ENCODE measurements at regions not wholly inside any gene's neighbourhood (a gene's known extent, or its start where the extent isn't known, plus 50 kb on each side); places are given as distances from the start of the nearest gene placed in this dataset.

- Histone ChIP-seq H3K9me3 (peaks cover 0 to 5% of the 10 kb centered on the region in 2 donors), H3K36me3 (no peaks in the 10 kb centered on the region), H3K27ac (no peak overlapping the region), H3K4me1 (no peaks in the 10 kb centered on the region), H3K4me3 (no peak overlapping the region), H3K27me3 (no peaks in the 10 kb centered on the region)
- intact Hi-C loops (cut with DNase I; ENCODE audit: low total_unique reads) = no loop called here
- TF ChIP-seq POLR2A (IDR thresholded peaks at IDR 0.05) (no peak), CTCF (IDR thresholded peaks at IDR 0.05) (no peak)
- no peak for DNase-seq
These were observed 157.2 kb downstream of the SEC14L1 start for GRCh38 chr17:77297693-77298666.

- Histone ChIP-seq H3K27ac (no peak overlapping the region), H3K27me3 (no peaks in the 10 kb centered on the region), H3K9me3 (peaks cover 0 to 5% of the 10 kb centered on the region in 2 donors), H3K36me3 (no peaks in the 10 kb centered on the region), H3K4me3 (no peak overlapping the region), H3K4me1 (no peaks in the 10 kb centered on the region)
- intact Hi-C loops (cut with DNase I; ENCODE audit: low total_unique reads) = no loop called here
- DNase-seq = no peak
- TF ChIP-seq POLR2A (IDR thresholded peaks at IDR 0.05) = no peak
- TF ChIP-seq CTCF (IDR thresholded peaks at IDR 0.05) = no peak
These were observed 158.0 kb downstream of the SEC14L1 start for GRCh38 chr17:77298811-77299210.

GRCh38 chr17:77299256-77300015 is 158.7 kb downstream of the SEC14L1 start:
- Histone ChIP-seq H3K9me3 (peaks cover 0 to 5% of the 10 kb centered on the region in 2 donors), H3K4me3 (no peak overlapping the region), H3K36me3 (no peaks in the 10 kb centered on the region), H3K4me1 (no peaks in the 10 kb centered on the region), H3K27ac (no peak overlapping the region), H3K27me3 (no peaks in the 10 kb centered on the region)
- intact Hi-C loops (cut with DNase I; ENCODE audit: low total_unique reads) = no loop called here
- no peak for TF ChIP-seq POLR2A (IDR thresholded peaks at IDR 0.05)
- no peak for TF ChIP-seq CTCF (IDR thresholded peaks at IDR 0.05)
- DNase-seq = no peak

GRCh38 chr17:77300016-77300686 is 159.4 kb downstream of the SEC14L1 start:
- H3K4me3 ChIP-seq = no peak overlapping the region
- DNase-seq = no peak
- no peaks in the 10 kb centered on the region for H3K4me1 ChIP-seq
- intact Hi-C loops (cut with DNase I; ENCODE audit: low total_unique reads) = no loop called here
- TF ChIP-seq CTCF (IDR thresholded peaks at IDR 0.05) = no peak
- no peak for TF ChIP-seq POLR2A (IDR thresholded peaks at IDR 0.05)
- no peak overlapping the region for H3K27ac ChIP-seq
- H3K9me3 ChIP-seq = peaks cover 0 to 5% of the 10 kb centered on the region in 2 donors
- no peaks in the 10 kb centered on the region for H3K36me3 ChIP-seq
- no peaks in the 10 kb centered on the region for H3K27me3 ChIP-seq
